MCF 10A (cell line): ENCODE measurements at regions not wholly inside any gene's neighbourhood (a gene's known extent, or its start where the extent isn't known, plus 50 kb on each side); places are given as distances from the start of the nearest gene placed in this dataset.

ENCODE experiments used
- BruUV-seq: library from RNA; stranded (reverse); fragments of 400-500 nt; replicated peaks from 2 replicates; lab custom pipeline; 2021; lab: Mats Ljungman, UMichigan
- CTCF ChIA-PET: fragments of 300-600 bp; sonication (Branson Sonifier 250); formaldehyde crosslinking; extraction: SDS; loops from one replicate; lab custom pipeline; 2021; ENCODE audit warnings: antibody characterized with exemption, inconsistent platforms; lab: Yijun Ruan, JAX
- POLR2A ChIA-PET: fragments of 300-600, 350-650 bp; sonication (Branson Sonifier 250); formaldehyde crosslinking; extraction: SDS; loops from one replicate; lab custom pipeline; 2020; ENCODE audit warnings: antibody characterized with exemption, inconsistent platforms; lab: Yijun Ruan, JAX
- DNase-seq: peaks from one replicate; pipeline ENCODE4 v3.0.0-alpha.2; 2018; ENCODE audit not compliant: unreplicated experiment
- H3K27ac Mint-ChIP-seq: one replicate; pipeline ENCODE4 v1.8.0; 2022; ENCODE audit warnings: mild to moderate bottlenecking, low read depth, mixed read lengths; ENCODE audit not compliant: unreplicated experiment
- H3K27me3 Mint-ChIP-seq: one replicate; pipeline ENCODE4 v1.8.0; 2022; ENCODE audit warnings: mixed read lengths; ENCODE audit not compliant: insufficient read depth, unreplicated experiment
- H3K36me3 Mint-ChIP-seq: one replicate; pipeline ENCODE4 v1.8.0; 2022; ENCODE audit warnings: mild to moderate bottlenecking, moderate library complexity, mixed read lengths; ENCODE audit not compliant: insufficient read depth, unreplicated experiment
- H3K4me1 Mint-ChIP-seq: one replicate; pipeline ENCODE4 v1.8.0; 2022; ENCODE audit warnings: mixed read lengths; ENCODE audit not compliant: insufficient read depth, unreplicated experiment
- H3K4me3 Mint-ChIP-seq: one replicate; pipeline ENCODE4 v1.8.0; 2022; ENCODE audit warnings: mild to moderate bottlenecking, moderate library complexity, mixed read lengths; ENCODE audit not compliant: unreplicated experiment
- H3K9me3 Mint-ChIP-seq: one replicate; pipeline ENCODE4 v1.8.0; 2022; ENCODE audit warnings: mixed read lengths; ENCODE audit not compliant: unreplicated experiment
- CTCF ChIP-seq: fragments of 200-600 bp; IDR thresholded peaks from one replicate; pipeline ENCODE4 v1.8.0; 2022; ENCODE audit warnings: antibody characterized with exemption, mild to moderate bottlenecking; ENCODE audit not compliant: unreplicated experiment
- intact Hi-C: fragments of 100-400 bp; cut with micrococcal nuclease; formaldehyde crosslinking; loops from 2 replicates; pipeline ENCODE4 v1.14.1; 2022

GRCh38 chr3:110180733-110181132, 843.4 kb upstream of the DPPA4 start:
- POLR2A ChIA-PET = interaction anchor here (0.6 to 1.0 kb wide), 2 partner anchors 26 to 353 kb away, joined by 3 to 4 read pairs; no protein-coding TSS in a partner anchor
- intact Hi-C loops = no loop called here
- BruUV-seq = no TSS peak
- CTCF ChIA-PET = interaction anchor here (0.7 kb wide), 3 partner anchors 9 to 383 kb away, joined by 3 to 4 read pairs (median 3); no protein-coding TSS in a partner anchor
- no peaks in the 10 kb centered on the region for H3K36me3 Mint-ChIP-seq
- TF ChIP-seq CTCF = no peak
- H3K27me3 Mint-ChIP-seq = no peaks in the 10 kb centered on the region
- no peak overlapping the region for H3K4me3 Mint-ChIP-seq
- no peaks in the 10 kb centered on the region for H3K9me3 Mint-ChIP-seq
- no peak for DNase-seq
- H3K4me1 Mint-ChIP-seq = no peaks in the 10 kb centered on the region
- no peak overlapping the region for H3K27ac Mint-ChIP-seq

- no peaks in the 10 kb centered on the region for H3K36me3 Mint-ChIP-seq
- no peak overlapping the region for H3K27ac Mint-ChIP-seq
- no peaks in the 10 kb centered on the region for H3K4me1 Mint-ChIP-seq
- intact Hi-C loops = no loop called here
- no peak for TF ChIP-seq CTCF
- no peaks in the 10 kb centered on the region for H3K27me3 Mint-ChIP-seq
- ChIA-PET CTCF (interaction anchor here (0.7 kb wide), 3 partner anchors 9 to 383 kb away, joined by 3 to 4 read pairs (median 3); no protein-coding TSS in a partner anchor), POLR2A (interaction anchor here (0.6 to 1.0 kb wide), 2 partner anchors 26 to 353 kb away, joined by 3 to 4 read pairs; no protein-coding TSS in a partner anchor)
- no peaks in the 10 kb centered on the region for H3K9me3 Mint-ChIP-seq
- BruUV-seq = no TSS peak
- no peak for DNase-seq
- no peak overlapping the region for H3K4me3 Mint-ChIP-seq
Observed at GRCh38 chr3:110181226-110181625, 843.9 kb upstream of the DPPA4 start.

GRCh38 chr3:110184536-110184935, 847.2 kb upstream of the DPPA4 start:
- H3K4me1 Mint-ChIP-seq = no peaks in the 10 kb centered on the region
- no peaks in the 10 kb centered on the region for H3K9me3 Mint-ChIP-seq
- intact Hi-C loops = no loop called here
- DNase-seq = no peak
- H3K27me3 Mint-ChIP-seq = no peaks in the 10 kb centered on the region
- no TSS peak for BruUV-seq
- no peak for TF ChIP-seq CTCF
- ChIA-PET CTCF (no interaction called here), POLR2A (no interaction called here)
- H3K27ac Mint-ChIP-seq = no peak overlapping the region
- H3K36me3 Mint-ChIP-seq = no peaks in the 10 kb centered on the region
- no peak overlapping the region for H3K4me3 Mint-ChIP-seq

GRCh38 chr3:110193074-110193473, 855.7 kb upstream of the DPPA4 start:
- DNase-seq = no peak
- Mint-ChIP-seq H3K36me3 (no peaks in the 10 kb centered on the region), H3K9me3 (no peaks in the 10 kb centered on the region), H3K27me3 (no peaks in the 10 kb centered on the region), H3K4me1 (no peaks in the 10 kb centered on the region), H3K4me3 (no peak overlapping the region), H3K27ac (no peak overlapping the region)
- intact Hi-C loops = no loop called here
- no TSS peak for BruUV-seq
- TF ChIP-seq CTCF = no peak
- ChIA-PET CTCF (interaction anchor here (0.9 kb wide), 1 partner anchor 122 kb away, joined by 3 read pairs; no protein-coding TSS in a partner anchor), POLR2A (interaction anchor here (0.9 kb wide), 1 partner anchor 15 kb away, joined by 3 read pairs; no protein-coding TSS in a partner anchor)
